IMR-90 (cell line): ENCODE measurements at regions not wholly inside any gene's neighbourhood (a gene's known extent, or its start where the extent isn't known, plus 50 kb on each side); places are given as distances from the start of the nearest gene placed in this dataset.

Experiments used
- ATAC-seq: fragments of 200-7000 bp; cut with Tn5 transposase; 2 replicates; pipeline ENCODE4 v1.9.1; 2020; ENCODE audit warnings: low read depth, mild to moderate bottlenecking, moderate library complexity
- BruUV-seq: library from RNA; stranded (reverse); fragments of 400-500 nt; replicated peaks from 2 replicates; lab custom pipeline; 2021; lab: Mats Ljungman, UMichigan
- CTCF ChIA-PET: fragments of 300-600 bp; formaldehyde crosslinking; extraction: SDS; loops from one replicate; lab custom pipeline; 2021; ENCODE audit warnings: antibody characterized with exemption; lab: Yijun Ruan, JAX
- POLR2A ChIA-PET: fragments of 300-600 bp; sonication (Branson Sonifier 250); formaldehyde crosslinking; loops from one replicate; lab custom pipeline; 2022; ENCODE audit warnings: antibody characterized with exemption; ENCODE audit not compliant: unreplicated experiment; lab: Charles Lee
- DNase-seq: peaks from one replicate; pipeline ENCODE4 v3.0.0; 2013
- H2AFZ ChIP-seq: replicated peaks from 2 replicates; pipeline ENCODE3; 2013; ENCODE audit warnings: low read length, mild to moderate bottlenecking; ENCODE audit not compliant: poor library complexity
- H2AK5ac ChIP-seq: 2 replicates; pipeline ENCODE4 v1.6.1; 2013; ENCODE audit warnings: low read depth, low read length, inconsistent platforms
- H2AK9ac ChIP-seq: replicated peaks from 2 replicates; pipeline ENCODE3; 2013; ENCODE audit warnings: mild to moderate bottlenecking, low read depth, low read length, moderate library complexity; ENCODE audit not compliant: poor library complexity
- H2BK120ac ChIP-seq: 2 replicates; pipeline ENCODE4 v1.6.1; 2013; ENCODE audit warnings: low read depth, low read length, inconsistent platforms
- H2BK15ac ChIP-seq: 3 replicates; pipeline ENCODE4 v1.6.1; 2013; ENCODE audit warnings: low read depth, low read length, inconsistent platforms
- H2BK20ac ChIP-seq: 2 replicates; pipeline ENCODE4 v1.6.1; 2013; ENCODE audit warnings: low read depth, mild to moderate bottlenecking, inconsistent platforms, low read length, moderate library complexity
- H2BK5ac ChIP-seq: 2 replicates; pipeline ENCODE4 v1.6.1; 2013; ENCODE audit warnings: mild to moderate bottlenecking, low read depth, low read length, inconsistent platforms; ENCODE audit not compliant: poor library complexity, severe bottlenecking
- H3K14ac ChIP-seq: replicated peaks from 2 replicates; pipeline ENCODE4 v1.6.1; 2013; ENCODE audit warnings: low read depth, low read length, inconsistent platforms
- H3K18ac ChIP-seq: 2 replicates; pipeline ENCODE4 v1.6.1; 2013; ENCODE audit warnings: low read depth, low read length, control low read depth
- H3K23ac ChIP-seq: 2 replicates; pipeline ENCODE4 v1.6.1; 2013; ENCODE audit warnings: low read depth, low read length, inconsistent platforms
- H3K27ac ChIP-seq: 2 replicates; pipeline ENCODE4 v1.5.1; 2013; ENCODE audit warnings: mild to moderate bottlenecking, control low read depth, low read length; ENCODE audit not compliant: insufficient read depth
- H3K27me3 ChIP-seq: 2 replicates; pipeline ENCODE4 v1.6.1; 2013; ENCODE audit warnings: low read length; ENCODE audit not compliant: control insufficient read depth, insufficient read depth
- H3K36me3 ChIP-seq: 2 replicates; pipeline ENCODE4 v1.6.1; 2013; ENCODE audit warnings: low read length, mixed read lengths; ENCODE audit not compliant: control insufficient read depth, insufficient read depth
- H3K4ac ChIP-seq: 2 replicates; pipeline ENCODE4 v1.6.1; 2013; ENCODE audit warnings: low read depth, low read length, inconsistent platforms
- H3K4me1 ChIP-seq: 2 replicates; pipeline ENCODE4 v1.6.1; 2013; ENCODE audit warnings: low read length, mixed read lengths; ENCODE audit not compliant: control insufficient read depth, insufficient read depth
- H3K4me2 ChIP-seq: 2 replicates; pipeline ENCODE4 v1.6.1; 2013; ENCODE audit warnings: low read depth, mild to moderate bottlenecking, control low read depth, low read length, moderate library complexity
- H3K4me3 ChIP-seq: 2 replicates; pipeline ENCODE4 v1.5.1; 2013; ENCODE audit warnings: low read depth, mild to moderate bottlenecking, control low read depth, low read length, moderate library complexity; ENCODE audit not compliant: insufficient read depth
- H3K56ac ChIP-seq: 2 replicates; pipeline ENCODE4 v1.6.1; 2013; ENCODE audit warnings: low read length, inconsistent platforms; ENCODE audit not compliant: insufficient read depth; ENCODE audit errors: extremely low read depth
- H3K79me1 ChIP-seq, 2 experiments: 2 replicates each; pipeline ENCODE4 v1.6.1; 2013; ENCODE audit warnings: low read length in 2 of 2, inconsistent platforms in 1 of 2, low read depth in 1 of 2
- H3K9ac ChIP-seq: 2 replicates; pipeline ENCODE4 v1.6.1; 2013; ENCODE audit warnings: low read depth, low read length, control low read depth
- H3K9me1 ChIP-seq: 2 replicates; pipeline ENCODE4 v1.6.1; 2013; ENCODE audit warnings: low read length, inconsistent platforms; ENCODE audit not compliant: insufficient read depth
- H3K9me3 ChIP-seq: 2 replicates; pipeline ENCODE4 v1.6.1; 2013; ENCODE audit warnings: low read length; ENCODE audit not compliant: control insufficient read depth, insufficient read depth
- H4K20me1 ChIP-seq: 2 replicates; pipeline ENCODE4 v1.6.1; 2013; ENCODE audit warnings: low read length, inconsistent platforms; ENCODE audit not compliant: insufficient read depth
- H4K5ac ChIP-seq: 2 replicates; pipeline ENCODE4 v1.6.1; 2013; ENCODE audit warnings: mild to moderate bottlenecking, low read depth, low read length, control low read depth
- H4K8ac ChIP-seq, 2 experiments: 2 replicates each; pipeline ENCODE4 v1.6.1; 2013; ENCODE audit warnings: low read depth in 2 of 2, low read length in 2 of 2, control low read depth in 1 of 2, inconsistent platforms in 1 of 2
- H4K91ac ChIP-seq: 2 replicates; pipeline ENCODE4 v1.6.1; 2013; ENCODE audit warnings: low read depth, low read length, inconsistent platforms; ENCODE audit not compliant: insufficient read depth
- BHLHE40 ChIP-seq: fragments of 150-350 bp; IDR thresholded peaks from 2 replicates; pipeline ENCODE4 v1.6.1; 2016; ENCODE audit warnings: mild to moderate bottlenecking, low read depth, low read length
- CEBPB ChIP-seq: IDR thresholded peaks from 2 replicates; pipeline ENCODE4 v1.6.1; 2012; ENCODE audit warnings: low read depth, low read length, improper control_type of control experiment
- CHD1 ChIP-seq: IDR thresholded peaks from 2 replicates; pipeline ENCODE4 v1.6.1; 2012; ENCODE audit warnings: low read depth, low read length, improper control_type of control experiment
- ELK1 ChIP-seq: fragments of 150-350 bp; IDR thresholded peaks from 2 replicates; pipeline ENCODE4 v1.6.1; 2016; ENCODE audit warnings: low read depth, mild to moderate bottlenecking, low read length, moderate library complexity, borderline replicate concordance
- FOS ChIP-seq: fragments of 150-350 bp; IDR thresholded peaks from 2 replicates; pipeline ENCODE4 v1.6.1; 2016; ENCODE audit warnings: low read depth, low read length
- MAFK ChIP-seq: IDR thresholded peaks from 2 replicates; pipeline ENCODE4 v1.6.1; 2012; ENCODE audit warnings: low read depth, low read length, improper control_type of control experiment
- MAZ ChIP-seq: IDR thresholded peaks from 2 replicates; pipeline ENCODE4 v1.6.1; 2012; ENCODE audit warnings: low read depth, mild to moderate bottlenecking, low read length, improper control_type of control experiment, moderate library complexity, borderline replicate concordance
- MXI1 ChIP-seq: IDR thresholded peaks from 2 replicates; pipeline ENCODE4 v1.6.1; 2012; ENCODE audit warnings: low read depth, mild to moderate bottlenecking, low read length, moderate library complexity, borderline replicate concordance
- NFE2L2 ChIP-seq: fragments of 150-350 bp; IDR thresholded peaks from 2 replicates; pipeline ENCODE4 v1.6.1; 2016; ENCODE audit warnings: low read depth, mild to moderate bottlenecking, low read length
- POLR2A ChIP-seq: IDR thresholded peaks from 2 replicates; pipeline ENCODE4 v1.6.1; 2012; ENCODE audit warnings: mild to moderate bottlenecking, low read depth, low read length
- RAD21 ChIP-seq: IDR thresholded peaks from 2 replicates; pipeline ENCODE4 v1.6.1; 2012; ENCODE audit warnings: low read length, improper control_type of control experiment
- RCOR1 ChIP-seq: IDR thresholded peaks from 2 replicates; pipeline ENCODE4 v1.6.1; 2012; ENCODE audit warnings: mild to moderate bottlenecking, low read length, improper control_type of control experiment; ENCODE audit not compliant: insufficient replicate concordance
- RFX5 ChIP-seq: IDR thresholded peaks from 2 replicates; pipeline ENCODE4 v1.8.0; 2012; ENCODE audit warnings: low read depth, mild to moderate bottlenecking, low read length, moderate library complexity
- SMC3 ChIP-seq: fragments of 150-350 bp; IDR thresholded peaks from 2 replicates; pipeline ENCODE4 v1.6.1; 2016; ENCODE audit warnings: low read depth, mild to moderate bottlenecking, antibody characterized with exemption, low read length, moderate library complexity
- WGBS, 2 experiments: methylation state at CpG; one replicate each; pipeline versions ENCODE4 v1.1.5 to v1.1.7; 2013; ENCODE audit warnings: missing lambda C conversion rate in 2 of 2; ENCODE audit not compliant: insufficient read length in 1 of 2; ENCODE audit errors: extremely low coverage in 2 of 2; 5-methylcytosine and 5-hydroxymethylcytosine counted together
- dilution Hi-C: fragments of 300-500 bp; cut with HindIII; formaldehyde crosslinking; loops from one replicate; pipeline ENCODE4 v1.14.3; 2018; ENCODE audit warnings: low sequenced_read_pairs; ENCODE audit not compliant: unreplicated experiment
- in situ Hi-C: fragments of 300-500 bp; cut with MboI; formaldehyde crosslinking; loops from 3 replicates; pipeline ENCODE4 v1.14.3; 2019; ENCODE audit warnings: low sequenced_read_pairs, inconsistent platforms, mixed read lengths
- intact Hi-C: fragments of 100-400 bp; cut with micrococcal nuclease; formaldehyde crosslinking; loops from 2 replicates; pipeline ENCODE4 v1.10.0; 2022
- TF ChIP-seq, protein P1 (sequence below): conservative IDR thresholded peaks from 2 replicates; pipeline ENCODE4 v1.5.1; 2012; ENCODE audit warnings: mild to moderate bottlenecking, low read depth, low read length, improper control_type of control experiment
- TF ChIP-seq, protein P2 (sequence below): fragments of 150-350 bp; IDR thresholded peaks from 2 replicates; pipeline ENCODE4 v1.6.1; 2017; ENCODE audit warnings: mild to moderate bottlenecking, antibody characterized with exemption, low read length, low read depth

DNA sequence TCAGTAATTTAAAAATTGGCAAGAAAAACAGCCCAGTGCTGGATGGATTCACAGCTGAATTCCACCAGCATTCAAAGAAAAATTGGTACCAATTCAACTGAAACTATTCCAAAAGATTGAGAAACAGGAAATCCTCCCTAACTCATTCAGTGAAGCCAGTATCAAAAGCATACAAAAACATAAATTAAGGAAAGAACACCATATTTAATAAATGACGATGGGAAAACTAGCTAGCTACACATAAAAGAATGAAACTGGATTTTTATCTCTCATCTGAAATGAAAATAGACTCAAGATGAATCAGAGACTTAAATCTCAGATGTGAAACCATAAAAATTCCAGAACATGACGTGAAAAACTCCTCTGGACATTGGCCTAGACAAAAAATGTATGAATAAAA is 516.8 kb upstream of the SPANXN1 start:
- POLR2A ChIA-PET = no interaction called here

More for the DNA sequence above, 516.8 kb upstream of the SPANXN1 start:
- H2BK5ac ChIP-seq = no peak overlapping the region
- no peak overlapping the region for H3K18ac ChIP-seq
- H3K9me1 ChIP-seq = no peaks in the 10 kb centered on the region
- DNase-seq = no peak
- H4K8ac ChIP-seq = no peak overlapping the region
- H2AK5ac ChIP-seq = no peak overlapping the region
- H3K36me3 ChIP-seq = no peaks in the 10 kb centered on the region
- no peak overlapping the region for H3K4me3 ChIP-seq
- no peak overlapping the region for H4K5ac ChIP-seq
- H4K20me1 ChIP-seq = no peaks in the 10 kb centered on the region
- no peak overlapping the region for H2AFZ ChIP-seq
- H2BK15ac ChIP-seq = no peak overlapping the region
- H3K14ac ChIP-seq = no peak overlapping the region
- in situ Hi-C loops (no loop called here), intact Hi-C loops (no loop called here), dilution Hi-C loops (no loop called here)
- no peak overlapping the region for H2BK120ac ChIP-seq
- H3K23ac ChIP-seq = no peak overlapping the region
- H3K79me1 ChIP-seq = no peaks in the 10 kb centered on the region
- no peak for ATAC-seq
- CTCF ChIA-PET = no interaction called here
- no CpG with 5 or more reads among the region's 2 CpGs for WGBS, 2 experiments
- H3K4me2 ChIP-seq = no peak overlapping the region
- H3K4me1 ChIP-seq = no peaks in the 10 kb centered on the region
- H2AK9ac ChIP-seq = no peak overlapping the region
- TF ChIP-seq MAFK = no peak
- TF ChIP-seq BHLHE40 = no peak
- TF ChIP-seq, protein P1, sequence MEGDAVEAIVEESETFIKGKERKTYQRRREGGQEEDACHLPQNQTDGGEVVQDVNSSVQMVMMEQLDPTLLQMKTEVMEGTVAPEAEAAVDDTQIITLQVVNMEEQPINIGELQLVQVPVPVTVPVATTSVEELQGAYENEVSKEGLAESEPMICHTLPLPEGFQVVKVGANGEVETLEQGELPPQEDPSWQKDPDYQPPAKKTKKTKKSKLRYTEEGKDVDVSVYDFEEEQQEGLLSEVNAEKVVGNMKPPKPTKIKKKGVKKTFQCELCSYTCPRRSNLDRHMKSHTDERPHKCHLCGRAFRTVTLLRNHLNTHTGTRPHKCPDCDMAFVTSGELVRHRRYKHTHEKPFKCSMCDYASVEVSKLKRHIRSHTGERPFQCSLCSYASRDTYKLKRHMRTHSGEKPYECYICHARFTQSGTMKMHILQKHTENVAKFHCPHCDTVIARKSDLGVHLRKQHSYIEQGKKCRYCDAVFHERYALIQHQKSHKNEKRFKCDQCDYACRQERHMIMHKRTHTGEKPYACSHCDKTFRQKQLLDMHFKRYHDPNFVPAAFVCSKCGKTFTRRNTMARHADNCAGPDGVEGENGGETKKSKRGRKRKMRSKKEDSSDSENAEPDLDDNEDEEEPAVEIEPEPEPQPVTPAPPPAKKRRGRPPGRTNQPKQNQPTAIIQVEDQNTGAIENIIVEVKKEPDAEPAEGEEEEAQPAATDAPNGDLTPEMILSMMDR = no peak
- TF ChIP-seq MXI1 = no peak
- no peak for TF ChIP-seq NFE2L2
- TF ChIP-seq FOS = no peak
- TF ChIP-seq ELK1 = no peak
- no peak for TF ChIP-seq CHD1
- no peak for TF ChIP-seq RCOR1
- TF ChIP-seq RAD21 = no peak
- no peak for TF ChIP-seq CEBPB
- TF ChIP-seq POLR2A = no peak
- TF ChIP-seq, protein P2, sequence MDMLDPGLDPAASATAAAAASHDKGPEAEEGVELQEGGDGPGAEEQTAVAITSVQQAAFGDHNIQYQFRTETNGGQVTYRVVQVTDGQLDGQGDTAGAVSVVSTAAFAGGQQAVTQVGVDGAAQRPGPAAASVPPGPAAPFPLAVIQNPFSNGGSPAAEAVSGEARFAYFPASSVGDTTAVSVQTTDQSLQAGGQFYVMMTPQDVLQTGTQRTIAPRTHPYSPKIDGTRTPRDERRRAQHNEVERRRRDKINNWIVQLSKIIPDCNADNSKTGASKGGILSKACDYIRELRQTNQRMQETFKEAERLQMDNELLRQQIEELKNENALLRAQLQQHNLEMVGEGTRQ = no peak
- no peak for TF ChIP-seq MAZ
- no peak for TF ChIP-seq RFX5
- TF ChIP-seq SMC3 = no peak
- no peak overlapping the region for H3K9ac ChIP-seq
- no peak overlapping the region for H4K91ac ChIP-seq
- no peaks in the 10 kb centered on the region for H3K27me3 ChIP-seq
- no peak overlapping the region for H3K56ac ChIP-seq
- no peak overlapping the region for H3K4ac ChIP-seq
- peaks cover 6% of the 10 kb centered on the region; the same call in 1 of the 2 replicates for H3K9me3 ChIP-seq
- no TSS peak for BruUV-seq
- H2BK20ac ChIP-seq = no peak overlapping the region
- no peak overlapping the region for H3K27ac ChIP-seq
